ENCODE measurements at regions not wholly inside any gene's neighbourhood (a gene's known extent, or its start where the extent isn't known, plus 50 kb on each side); places are given as distances from the start of the nearest gene placed in this dataset.

- no peak for DNase-seq
These were observed 929.4 kb upstream of the PIK3C3 start for GRCh38 chr18:41025666-41026065.

GRCh38 chr18:41024792-41025191 lies 930.2 kb upstream of the PIK3C3 start:
- DNase-seq, result no peak

- DNase-seq, result no peak
These were observed 932.5 kb upstream of the PIK3C3 start for GRCh38 chr18:41022484-41022883.

- no peak for DNase-seq
These were observed 933.9 kb upstream of the PIK3C3 start for GRCh38 chr18:41021089-41021488.

- no peak for DNase-seq
These were observed 942.8 kb upstream of the PIK3C3 start for GRCh38 chr18:41012194-41012593.

- DNase-seq, result no peak
These were observed 945.1 kb upstream of the PIK3C3 start for GRCh38 chr18:41009926-41010325.

- no peak for DNase-seq
These were observed 950.7 kb upstream of the PIK3C3 start for GRCh38 chr18:41004324-41004723.

- DNase-seq, result no peak
These were observed 959.5 kb upstream of the PIK3C3 start for GRCh38 chr18:40995529-40995928.

- no peak for DNase-seq
These were observed 961.7 kb upstream of the PIK3C3 start for GRCh38 chr18:40993363-40993762.

GRCh38 chr18:40987581-40987980 lies 967.5 kb upstream of the PIK3C3 start:
- DNase-seq, result no peak

GRCh38 chr18:40985436-40985835 lies 969.6 kb upstream of the PIK3C3 start:
- DNase-seq, result no peak

- DNase-seq, result no peak
These were observed 970.2 kb upstream of the PIK3C3 start for GRCh38 chr18:40984856-40985255.

- DNase-seq, result no peak
These were observed 971.2 kb upstream of the PIK3C3 start for GRCh38 chr18:40983835-40984234.

- DNase-seq, result no peak
These were observed 974.9 kb upstream of the PIK3C3 start for GRCh38 chr18:40980171-40980570.

GRCh38 chr18:40976050-40976449 lies 979.0 kb upstream of the PIK3C3 start:
- no peak for DNase-seq

GRCh38 chr18:40974448-40974847 lies 980.6 kb upstream of the PIK3C3 start:
- DNase-seq, result no peak

GRCh38 chr18:40962784-40963183 lies 992.2 kb upstream of the PIK3C3 start:
- no peak for DNase-seq

GRCh38 chr18:40957533-40958070 lies 997.4 kb upstream of the PIK3C3 start:
- no peak for DNase-seq

- DNase-seq, result no peak
These were observed 998.8 kb upstream of the PIK3C3 start for GRCh38 chr18:40956213-40956612.

GRCh38 chr18:40955351-40955750 lies 999.7 kb upstream of the PIK3C3 start:
- DNase-seq, result no peak

GRCh38 chr18:40949114-40949950 lies 1005.7 kb upstream of the PIK3C3 start:
- no peak for DNase-seq

- no peak for DNase-seq
These were observed 1010.5 kb upstream of the PIK3C3 start for GRCh38 chr18:40944576-40944975.

- DNase-seq, result peak; percentile 3
These were observed 1015.1 kb upstream of the PIK3C3 start for GRCh38 chr18:40939656-40940515.
